Fibroblast of the aortic adventitia (primary cell): ENCODE measurements at regions not wholly inside any gene's neighbourhood (a gene's known extent, or its start where the extent isn't known, plus 50 kb on each side); places are given as distances from the start of the nearest gene placed in this dataset.

Source experiments
- DNase-seq: peaks from one replicate; pipeline ENCODE4 v3.0.0-alpha.2; 2010; ENCODE audit warnings: low read depth
- H3K4me3 ChIP-seq: 2 replicates; pipeline ENCODE4 v1.5.1; 2011; ENCODE audit warnings: low read depth, mild to moderate bottlenecking, control low read depth, low read length, moderate library complexity
- TF ChIP-seq, protein P1 (sequence below): IDR thresholded peaks from 2 replicates; pipeline ENCODE4 v1.5.1; 2011; ENCODE audit warnings: mild to moderate bottlenecking, low read length, control low read depth, inconsistent platforms; ENCODE audit not compliant: insufficient read depth

DNA sequence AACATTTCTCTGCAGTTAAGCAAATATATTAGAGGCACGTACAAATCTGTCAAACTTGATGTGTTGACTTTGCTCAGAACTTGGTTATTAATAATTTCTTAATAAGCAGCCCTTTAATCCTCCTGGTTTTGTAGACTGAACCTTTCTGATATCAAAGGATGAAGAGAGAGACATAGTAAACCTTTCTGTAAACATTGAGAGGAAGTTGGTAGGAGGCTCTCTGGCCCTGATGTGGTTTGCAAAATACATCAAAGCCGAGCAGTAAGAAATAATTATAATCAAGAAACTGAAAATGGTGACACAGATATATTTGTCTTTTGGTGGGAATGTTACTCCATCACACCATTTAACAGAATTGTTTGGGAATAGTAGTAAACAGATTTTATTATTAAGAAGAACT is 111.9 kb downstream of the OXSM start:
- DNase-seq: no peak
- H3K4me3 ChIP-seq: no peak overlapping the region
- TF ChIP-seq, protein P1, sequence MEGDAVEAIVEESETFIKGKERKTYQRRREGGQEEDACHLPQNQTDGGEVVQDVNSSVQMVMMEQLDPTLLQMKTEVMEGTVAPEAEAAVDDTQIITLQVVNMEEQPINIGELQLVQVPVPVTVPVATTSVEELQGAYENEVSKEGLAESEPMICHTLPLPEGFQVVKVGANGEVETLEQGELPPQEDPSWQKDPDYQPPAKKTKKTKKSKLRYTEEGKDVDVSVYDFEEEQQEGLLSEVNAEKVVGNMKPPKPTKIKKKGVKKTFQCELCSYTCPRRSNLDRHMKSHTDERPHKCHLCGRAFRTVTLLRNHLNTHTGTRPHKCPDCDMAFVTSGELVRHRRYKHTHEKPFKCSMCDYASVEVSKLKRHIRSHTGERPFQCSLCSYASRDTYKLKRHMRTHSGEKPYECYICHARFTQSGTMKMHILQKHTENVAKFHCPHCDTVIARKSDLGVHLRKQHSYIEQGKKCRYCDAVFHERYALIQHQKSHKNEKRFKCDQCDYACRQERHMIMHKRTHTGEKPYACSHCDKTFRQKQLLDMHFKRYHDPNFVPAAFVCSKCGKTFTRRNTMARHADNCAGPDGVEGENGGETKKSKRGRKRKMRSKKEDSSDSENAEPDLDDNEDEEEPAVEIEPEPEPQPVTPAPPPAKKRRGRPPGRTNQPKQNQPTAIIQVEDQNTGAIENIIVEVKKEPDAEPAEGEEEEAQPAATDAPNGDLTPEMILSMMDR: no peak

DNA sequence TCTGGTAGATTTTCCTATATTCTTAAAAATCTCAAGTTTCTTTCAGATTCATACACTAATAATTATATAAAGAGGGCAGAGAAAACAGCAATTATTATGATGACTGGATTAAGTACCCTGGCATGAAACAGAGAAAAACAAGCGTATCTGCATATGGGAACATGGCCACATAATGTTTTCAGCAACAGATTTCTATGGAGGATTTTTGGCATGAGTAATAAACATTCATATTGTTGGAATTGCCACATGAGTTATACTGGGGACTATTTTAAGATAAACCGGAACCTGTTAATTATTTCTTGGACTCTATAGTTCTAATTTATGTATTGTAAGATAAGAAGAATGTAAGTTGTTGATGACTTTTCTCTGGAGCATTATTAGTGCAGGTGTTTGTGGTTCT is 112.7 kb downstream of the OXSM start:
- DNase-seq: no peak
- no peak overlapping the region for H3K4me3 ChIP-seq
- TF ChIP-seq, protein P1: no peak

DNA sequence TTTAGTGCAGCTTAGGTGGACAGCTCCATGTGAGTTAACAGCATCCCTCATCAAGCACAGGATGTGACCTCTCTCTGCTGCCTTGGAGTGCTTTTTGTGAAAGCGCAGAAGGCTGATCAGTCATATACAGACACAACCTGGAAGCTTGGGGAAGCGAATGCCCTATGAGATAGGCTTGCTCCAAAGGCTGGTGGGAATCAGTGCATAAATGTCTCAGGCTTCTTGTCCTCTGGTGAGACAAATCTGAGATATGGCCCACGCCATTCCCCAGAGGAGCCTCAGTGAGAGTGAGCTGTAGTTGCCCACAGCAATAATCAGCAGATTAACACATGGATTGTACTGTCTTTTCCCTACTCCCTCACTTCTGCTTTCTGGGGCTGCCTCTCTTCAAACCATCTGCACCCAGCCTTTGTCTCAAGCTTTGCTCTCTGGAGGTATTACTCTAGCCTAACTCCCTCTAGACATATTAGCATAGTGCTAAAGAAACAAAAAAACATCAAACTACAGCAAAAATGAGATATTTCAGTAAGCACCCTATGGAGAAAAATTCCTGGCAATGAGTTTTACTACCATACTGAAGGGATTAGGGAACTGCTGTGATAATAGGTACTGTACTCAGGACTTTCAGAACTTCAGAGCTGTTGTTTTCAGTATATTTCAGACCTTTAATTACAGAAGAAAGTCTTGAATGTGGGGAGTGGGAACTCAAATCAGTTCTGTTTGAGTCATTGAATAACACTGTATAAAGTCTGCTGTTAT is 113.7 kb downstream of the OXSM start:
- no peak overlapping the region for H3K4me3 ChIP-seq
- DNase-seq: no peak

GRCh38 chr3:25904206-25904605 is 114.3 kb downstream of the OXSM start:
- H3K4me3 ChIP-seq: no peak overlapping the region
- TF ChIP-seq, protein P1: no peak
- no peak for DNase-seq

More for the DNA sequence above, 113.7 kb downstream of the OXSM start:
- TF ChIP-seq, protein P1: no peak

- DNase-seq: no peak
- TF ChIP-seq, protein P1: no peak
- no peak overlapping the region for H3K4me3 ChIP-seq
Observed at GRCh38 chr3:25906132-25906906, 116.4 kb downstream of the OXSM start.

DNA sequence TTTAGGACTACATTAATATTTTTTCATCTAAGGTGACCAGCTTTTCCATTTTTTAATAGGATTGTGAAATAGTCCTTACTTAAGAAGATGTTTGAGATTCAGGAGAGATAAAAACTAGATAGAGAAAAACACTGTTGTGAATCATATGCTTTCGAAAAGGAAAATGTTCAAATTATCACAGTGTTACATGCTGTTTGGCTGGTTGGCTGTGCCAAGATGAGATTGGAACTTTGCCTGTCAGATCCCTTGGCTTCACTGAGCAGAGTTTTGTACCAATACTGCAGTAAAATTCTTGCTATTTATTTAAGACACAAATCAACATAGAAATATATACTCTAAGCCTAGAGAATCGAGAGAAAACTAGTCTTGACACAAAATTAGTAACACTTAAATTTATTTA is 117.2 kb downstream of the OXSM start:
- no peak for DNase-seq
- TF ChIP-seq, protein P1: no peak
- no peak overlapping the region for H3K4me3 ChIP-seq
